ENCODE measurements at regions not wholly inside any gene's neighbourhood (a gene's known extent, or its start where the extent isn't known, plus 50 kb on each side); places are given as distances from the start of the nearest gene placed in this dataset.

- no peak overlapping the region for H3K27ac ChIP-seq (ENCODE audit: low read depth, low read length, severe bottlenecking)
- WGBS, 2 experiments (ENCODE audit: insufficient coverage in 2 of 2) = 89% methylated on average over 1 of the region's 1 CpG; no CpG with 5 or more reads in 1 of the 2 experiments
These were observed 62.1 kb upstream of the G2E3 start for GRCh38 chr14:30496852-30497251.

GRCh38 chr14:30499358-30499757, 59.6 kb upstream of the G2E3 start:
- Histone ChIP-seq H3K27ac (ENCODE audit: low read depth, low read length, severe bottlenecking) (no peak overlapping the region), H3K36me3 (ENCODE audit: control insufficient read depth, insufficient read depth, low read length) (no peaks in the 10 kb centered on the region), H3K4me3 (ENCODE audit: extremely low read depth, insufficient read depth, low read length, poor library complexity, severe bottlenecking) (no peak overlapping the region), H3K4me1 (ENCODE audit: control insufficient read depth, insufficient read depth, low read length, poor library complexity, severe bottlenecking) (no peaks in the 10 kb centered on the region), H3K9me3 (ENCODE audit: control insufficient read depth, low read length) (no peaks in the 10 kb centered on the region)

More at GRCh38 chr14:30496852-30497251, 62.1 kb upstream of the G2E3 start:
- H3K4me1 ChIP-seq (ENCODE audit: control insufficient read depth, insufficient read depth, low read length, poor library complexity, severe bottlenecking) = no peaks in the 10 kb centered on the region
- no peak overlapping the region for H3K4me3 ChIP-seq (ENCODE audit: extremely low read depth, insufficient read depth, low read length, poor library complexity, severe bottlenecking)
- no peaks in the 10 kb centered on the region for H3K36me3 ChIP-seq (ENCODE audit: control insufficient read depth, insufficient read depth, low read length)
- H3K9me3 ChIP-seq (ENCODE audit: control insufficient read depth, low read length) = no peaks in the 10 kb centered on the region

- no peak overlapping the region for H3K4me3 ChIP-seq (ENCODE audit: extremely low read depth, insufficient read depth, low read length, poor library complexity, severe bottlenecking)
- no peak overlapping the region for H3K27ac ChIP-seq (ENCODE audit: low read depth, low read length, severe bottlenecking)
- no peaks in the 10 kb centered on the region for H3K4me1 ChIP-seq (ENCODE audit: control insufficient read depth, insufficient read depth, low read length, poor library complexity, severe bottlenecking)
- H3K9me3 ChIP-seq (ENCODE audit: control insufficient read depth, low read length) = no peaks in the 10 kb centered on the region
- WGBS, 2 experiments (ENCODE audit: insufficient coverage in 2 of 2) = 67% methylated on average over 1 of the region's 2 CpGs; no CpG with 5 or more reads in 1 of the 2 experiments
- H3K36me3 ChIP-seq (ENCODE audit: control insufficient read depth, insufficient read depth, low read length) = no peaks in the 10 kb centered on the region
These were observed 58.7 kb upstream of the G2E3 start for GRCh38 chr14:30500222-30500621.

GRCh38 chr14:30507209-30507608, 51.7 kb upstream of the G2E3 start:
- H3K4me3 ChIP-seq (ENCODE audit: extremely low read depth, insufficient read depth, low read length, poor library complexity, severe bottlenecking) = no peak overlapping the region

More at GRCh38 chr14:30507209-30507608, 51.7 kb upstream of the G2E3 start:
- Histone ChIP-seq H3K9me3 (ENCODE audit: control insufficient read depth, low read length) (no peaks in the 10 kb centered on the region), H3K36me3 (ENCODE audit: control insufficient read depth, insufficient read depth, low read length) (no peaks in the 10 kb centered on the region), H3K27ac (ENCODE audit: low read depth, low read length, severe bottlenecking) (no peak overlapping the region), H3K4me1 (ENCODE audit: control insufficient read depth, insufficient read depth, low read length, poor library complexity, severe bottlenecking) (no peaks in the 10 kb centered on the region)
- WGBS, 2 experiments (ENCODE audit: insufficient coverage in 2 of 2) = 79 to 100% methylated on average over 2 of the region's 3 CpGs
